Stimulated activated CD8-positive, alpha-beta memory T cell treated with anti-CD3 and anti-CD28 coated beads, Interleukin-4, amount 100 ng/mL, for 24 hours (primary cell): ENCODE measurements at regions not wholly inside any gene's neighbourhood (a gene's known extent, or its start where the extent isn't known, plus 50 kb on each side); places are given as distances from the start of the nearest gene placed in this dataset.

Experiments
- DNase-seq: peaks from one replicate; pipeline ENCODE4 v3.0.0-alpha.2; 2020; ENCODE audit warnings: low read depth

GRCh38 chr9:95822583-95823431, 52.7 kb upstream of the ERCC6L2 start:
- no peak for DNase-seq

DNA sequence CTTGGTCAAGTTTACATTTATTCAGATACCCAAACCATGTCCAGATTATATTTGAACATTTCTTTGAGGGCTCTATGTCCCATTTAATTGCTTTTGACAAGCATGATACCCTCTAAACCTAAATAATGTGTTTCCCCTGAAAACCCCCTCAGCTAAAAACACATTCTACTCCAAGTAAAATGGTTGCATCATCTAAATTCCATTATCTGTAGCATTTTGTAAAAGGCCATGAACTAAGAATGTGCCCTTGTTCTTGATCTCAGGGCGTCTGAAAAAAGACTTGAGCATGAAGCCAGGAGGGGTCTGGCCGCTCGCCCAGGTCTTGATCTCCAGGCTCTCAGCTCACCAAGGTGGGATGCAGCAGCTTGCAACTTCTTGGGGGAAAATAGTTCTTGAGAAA, 53.5 kb upstream of the ERCC6L2 start:
- DNase-seq, result no peak

- DNase-seq, result no peak
These were observed 55.4 kb upstream of the ERCC6L2 start for GRCh38 chr9:95820074-95820473.

DNA sequence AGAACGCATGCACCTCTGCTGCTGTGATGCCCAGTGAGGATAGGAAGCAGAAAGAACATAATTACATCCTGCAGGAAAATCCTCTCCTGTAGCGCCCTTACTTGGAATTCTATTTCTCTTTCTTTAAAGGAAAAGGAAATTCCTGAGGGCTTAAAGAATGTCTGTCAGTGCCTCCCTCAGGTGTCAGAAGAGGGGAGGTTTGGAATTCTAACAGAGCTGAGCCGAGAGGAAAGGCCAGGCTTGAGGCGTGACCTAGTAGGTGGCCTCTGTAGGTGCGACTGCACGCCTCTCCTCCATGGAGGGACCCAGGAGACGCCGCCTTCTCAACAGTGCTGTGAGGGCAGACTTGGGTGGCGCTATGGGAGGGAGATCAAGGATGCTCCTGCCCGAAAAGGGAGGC, 55.9 kb upstream of the ERCC6L2 start:
- no peak for DNase-seq

DNA sequence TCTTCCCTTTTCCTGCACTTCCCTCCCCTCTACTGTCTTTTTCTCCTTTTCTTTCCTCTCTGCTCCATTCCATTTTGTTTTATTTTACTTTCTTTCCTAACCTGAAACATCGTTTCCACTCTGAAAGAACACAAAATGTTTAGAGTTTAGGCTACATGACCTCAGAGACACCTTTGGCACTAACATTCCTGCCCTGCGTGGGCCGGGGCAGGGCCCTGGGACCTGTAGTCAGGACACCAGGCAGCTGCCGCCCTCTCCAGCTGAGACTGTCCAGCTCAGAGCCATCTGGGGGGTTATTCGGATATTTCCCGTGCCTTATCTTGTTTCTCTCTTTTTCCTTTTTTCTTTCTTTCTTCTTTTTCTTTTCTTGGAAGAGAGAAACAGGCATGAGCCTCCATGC, 58.3 kb upstream of the ERCC6L2 start:
- DNase-seq, result no peak

GRCh38 chr9:95816716-95817115, 58.8 kb upstream of the ERCC6L2 start:
- DNase-seq, result no peak

- DNase-seq, result no peak
These were observed 59.5 kb upstream of the ERCC6L2 start for GRCh38 chr9:95815961-95816360.

- DNase-seq, result no peak
These were observed 60.4 kb upstream of the ERCC6L2 start for GRCh38 chr9:95815133-95815532.

- no peak for DNase-seq
These were observed 61.6 kb upstream of the ERCC6L2 start for GRCh38 chr9:95813923-95814322.

- DNase-seq, result no peak
These were observed 64.7 kb upstream of the ERCC6L2 start for GRCh38 chr9:95810814-95811213.

DNA sequence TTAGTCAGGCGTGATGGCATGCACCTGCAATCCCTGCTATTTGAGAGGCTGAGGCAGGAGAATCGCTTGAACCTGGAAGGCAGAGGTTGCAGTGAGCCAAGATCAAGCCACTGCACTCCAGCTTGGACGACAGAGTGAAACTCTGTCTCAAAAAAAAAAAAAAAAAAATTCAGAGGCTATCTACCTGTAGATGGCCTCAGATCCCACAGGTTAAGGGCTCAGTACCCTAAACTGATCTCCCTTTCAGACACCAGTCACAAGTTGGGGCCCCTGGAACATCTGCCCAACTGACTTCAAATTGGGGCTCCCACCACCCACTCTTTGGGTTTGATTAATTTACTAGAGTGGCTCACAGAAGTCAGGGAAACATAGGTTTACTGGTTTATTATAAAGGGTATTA, 65.4 kb upstream of the ERCC6L2 start:
- no peak for DNase-seq

GRCh38 chr9:95809686-95810085, 65.8 kb upstream of the ERCC6L2 start:
- DNase-seq, result no peak

GRCh38 chr9:95808011-95808410, 67.5 kb upstream of the ERCC6L2 start:
- no peak for DNase-seq

DNA sequence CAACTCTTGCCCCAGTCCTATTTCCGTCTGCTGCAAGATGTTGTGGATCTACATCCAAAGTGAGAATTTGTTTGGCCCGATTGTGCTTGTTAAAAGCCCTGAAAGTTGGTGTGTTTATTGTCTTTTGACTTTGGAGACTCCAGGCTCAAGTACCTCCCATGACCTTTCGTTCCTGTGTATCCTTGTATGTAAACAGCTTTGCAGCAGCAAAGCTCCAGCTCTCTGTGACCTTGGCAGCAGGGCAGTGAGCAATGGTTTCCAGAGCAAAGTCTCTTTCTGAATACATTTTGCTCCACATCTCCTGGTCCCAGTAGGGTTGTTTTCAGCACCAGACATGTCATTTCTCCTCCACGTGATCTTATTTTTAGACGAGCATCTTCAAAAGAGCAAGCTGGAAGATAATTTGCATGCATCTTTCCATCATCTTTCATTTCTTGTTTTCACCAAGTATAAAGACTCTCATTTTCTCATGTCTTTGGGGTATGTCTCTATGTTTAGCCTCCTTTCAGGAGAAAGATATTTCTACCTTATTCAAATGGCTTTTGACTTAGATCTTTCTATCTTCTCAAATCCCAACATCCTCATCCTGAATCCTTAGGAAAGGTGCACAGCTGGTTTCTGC, 68.1 kb upstream of the ERCC6L2 start:
- DNase-seq, result no peak

GRCh38 chr9:95803197-95803596, 72.3 kb upstream of the ERCC6L2 start:
- no peak for DNase-seq

DNA sequence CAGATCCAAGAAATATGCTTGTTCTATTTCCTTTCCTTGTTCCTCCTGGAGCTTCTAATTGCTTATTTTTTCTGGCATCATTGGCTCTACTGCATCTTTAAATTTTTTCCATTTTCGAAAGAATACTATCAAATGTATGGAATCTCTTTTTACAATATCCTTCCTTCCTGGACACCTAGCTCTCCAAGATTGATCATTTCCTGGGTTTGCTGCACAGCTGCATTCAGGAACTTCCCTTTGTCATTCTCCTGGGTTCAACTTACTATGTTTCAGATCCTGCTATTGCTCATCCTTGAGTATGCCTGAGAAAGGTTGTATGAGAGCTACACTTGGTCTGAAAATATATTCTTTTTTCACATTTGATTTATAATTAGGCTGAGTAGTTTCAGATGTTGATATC, 73.7 kb upstream of the ERCC6L2 start:
- DNase-seq, result no peak

DNA sequence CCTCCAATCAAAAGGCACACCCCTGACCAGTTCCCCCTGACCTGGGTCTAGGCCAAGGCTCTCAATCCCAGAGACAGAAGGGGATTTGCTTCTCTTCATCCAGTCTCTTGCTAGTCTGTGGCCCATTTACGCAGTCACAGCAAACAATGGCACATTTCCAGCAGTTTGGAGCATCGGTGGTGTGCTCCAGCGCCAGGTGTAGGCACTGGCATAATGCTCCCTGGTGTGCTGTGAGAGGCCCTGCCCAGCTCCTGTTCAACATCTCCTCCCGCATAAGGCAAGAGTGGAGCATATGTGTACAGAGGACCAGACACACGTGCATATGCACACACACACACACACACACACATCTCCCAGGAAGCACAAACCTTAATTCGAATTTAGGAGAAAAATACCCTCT, 79.5 kb upstream of the ERCC6L2 start:
- DNase-seq, result no peak

DNA sequence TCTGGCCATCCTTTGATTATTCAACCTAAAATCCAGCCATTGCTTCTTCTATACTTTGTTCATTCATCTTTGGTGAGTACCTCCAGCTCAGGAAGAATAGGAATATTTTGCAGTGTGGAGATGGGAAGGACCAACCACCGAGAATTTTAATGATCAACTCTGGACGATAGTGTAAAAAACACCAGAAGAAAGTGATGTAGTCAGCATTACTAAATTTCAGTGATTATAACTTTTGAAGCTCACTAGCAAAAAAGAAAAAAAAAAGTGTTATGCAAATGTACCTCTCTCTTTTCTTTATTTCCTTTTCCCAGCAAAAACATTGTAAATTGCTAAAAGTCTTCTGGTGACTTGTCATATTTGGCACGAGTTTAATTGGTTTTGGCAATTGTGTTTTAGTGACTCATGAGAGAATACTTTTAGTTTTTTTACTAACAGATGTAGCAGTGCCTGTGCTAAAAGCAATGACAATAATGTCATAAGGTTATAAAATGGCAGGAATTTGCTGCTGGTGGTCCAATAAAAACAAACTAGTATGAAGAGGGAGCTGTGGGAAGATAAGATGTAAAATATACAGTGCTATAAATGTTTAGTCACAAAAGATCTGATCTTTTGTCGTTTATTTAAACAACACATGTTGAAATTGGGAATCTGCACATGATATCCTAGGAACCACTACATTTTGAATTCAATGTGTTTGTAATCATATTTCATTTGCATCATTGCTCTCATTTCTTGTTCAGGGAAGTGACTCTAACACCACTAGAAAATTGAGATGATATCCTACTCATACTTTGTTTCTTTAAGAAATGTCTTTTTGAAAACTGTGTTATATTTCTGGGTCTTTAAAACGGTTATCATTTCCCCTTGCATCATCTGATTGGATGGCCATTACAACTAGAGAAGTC, 81.3 kb upstream of the ERCC6L2 start:
- DNase-seq, result no peak

DNA sequence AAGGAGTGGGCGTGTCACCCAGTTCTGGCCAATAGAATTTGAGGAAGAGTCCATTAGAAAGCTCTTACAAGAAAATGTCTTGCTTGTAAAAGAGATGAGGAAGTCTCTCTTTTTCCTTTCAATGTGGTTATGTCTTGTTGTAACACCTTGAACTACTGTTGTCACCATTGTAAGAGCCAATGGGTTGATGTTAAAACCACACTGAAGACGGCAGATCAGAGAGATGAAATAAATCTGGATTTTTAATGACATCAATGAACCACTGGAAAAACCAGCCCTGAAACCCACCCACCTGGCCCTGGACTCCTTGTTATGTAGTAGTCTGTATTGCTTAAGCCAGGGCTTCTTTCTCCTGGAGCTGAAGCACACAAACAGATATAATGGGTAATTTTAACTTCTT, 83.8 kb upstream of the ERCC6L2 start:
- DNase-seq, result no peak

DNA sequence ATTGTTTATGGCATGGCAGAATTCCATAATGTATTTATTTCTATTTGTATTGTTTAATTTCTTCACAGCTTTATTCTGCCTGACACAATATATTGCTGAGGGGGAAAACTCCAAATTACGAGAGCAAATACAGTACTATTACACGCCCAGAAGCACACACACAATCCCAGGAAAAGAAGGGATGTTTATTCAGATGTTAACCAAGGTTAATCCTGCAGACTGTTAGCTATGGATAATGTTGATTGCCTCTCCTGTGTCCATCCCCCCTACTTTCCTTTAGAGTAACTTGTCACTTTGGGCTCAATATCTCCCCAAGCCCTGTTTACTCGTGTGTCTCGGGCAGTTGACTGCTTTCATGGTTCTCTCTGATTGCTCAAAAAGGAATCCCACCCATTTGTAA, 84.2 kb upstream of the ERCC6L2 start:
- DNase-seq, result no peak

- no peak for DNase-seq
These were observed 86.9 kb upstream of the ERCC6L2 start for GRCh38 chr9:95788521-95788991.

DNA sequence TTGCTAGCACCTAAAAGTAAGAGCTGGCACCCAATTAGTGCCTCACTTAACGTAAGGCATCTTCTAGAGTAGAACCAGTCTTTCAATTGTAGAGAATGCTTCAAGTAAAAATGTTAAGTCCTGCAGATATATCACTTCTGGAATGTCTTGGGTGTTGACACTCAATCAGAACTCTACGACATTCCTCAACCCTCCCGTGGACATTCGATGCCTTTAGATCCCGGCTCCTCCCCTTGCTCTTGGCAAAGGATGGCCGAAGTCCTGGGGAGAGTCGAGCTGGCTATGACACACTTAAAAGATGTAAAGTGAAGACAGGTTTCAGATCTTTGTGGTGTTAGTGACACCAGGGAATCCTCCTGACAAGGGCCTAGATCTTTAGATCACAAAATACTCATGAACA, 87.5 kb upstream of the ERCC6L2 start:
- DNase-seq, result no peak

DNA sequence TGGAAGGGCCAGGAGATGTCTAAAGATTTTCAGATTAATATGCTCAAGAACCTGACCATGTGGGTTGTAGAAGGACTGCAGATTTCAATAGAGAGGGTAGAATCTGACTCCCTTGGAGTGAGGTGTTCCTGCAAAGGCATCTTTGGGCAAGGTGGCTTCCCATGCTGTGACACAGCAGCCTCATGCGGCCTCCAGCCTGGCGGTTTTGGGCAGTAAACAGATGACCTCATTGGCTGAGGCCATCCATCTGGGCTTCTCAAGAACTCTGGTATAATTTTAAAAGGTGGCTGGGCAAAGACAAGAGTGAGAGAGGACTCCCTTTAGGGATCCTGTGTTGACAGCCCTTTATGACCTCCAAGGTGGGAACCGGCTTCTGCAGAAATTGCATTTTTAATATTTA, 90.3 kb upstream of the ERCC6L2 start:
- no peak for DNase-seq
